ENCODE measurements at regions not wholly inside any gene's neighbourhood (a gene's known extent, or its start where the extent isn't known, plus 50 kb on each side); places are given as distances from the start of the nearest gene placed in this dataset.

GRCh38 chr9:75454043-75454442 lies 365.7 kb downstream of the OSTF1 start:
- Histone ChIP-seq H2AK5ac (ENCODE audit: low read depth, low read length) (no peak overlapping the region), H2BK5ac (ENCODE audit: low read depth, low read length, poor library complexity, severe bottlenecking) (no peak overlapping the region), H2AK9ac (replicated peaks; ENCODE audit: low read depth, low read length, poor library complexity) (no peak overlapping the region), H3K4ac (ENCODE audit: low read depth, low read length) (no peak overlapping the region), H4K20me1 (ENCODE audit: insufficient read depth, low read length) (no peaks in the 10 kb centered on the region), H3K4me3 (ENCODE audit: insufficient read depth, low read depth, low read length) (no peak overlapping the region), H3K9ac (ENCODE audit: low read depth, low read length) (no peak overlapping the region), H3K9me1 (ENCODE audit: insufficient read depth, low read length) (no peaks in the 10 kb centered on the region), H3K27me3 (ENCODE audit: control insufficient read depth, insufficient read depth, low read length) (no peaks in the 10 kb centered on the region), H4K91ac (ENCODE audit: insufficient read depth, low read depth, low read length) (no peak overlapping the region), H2BK15ac (ENCODE audit: low read depth, low read length) (no peak overlapping the region), H3K56ac (ENCODE audit: extremely low read depth, insufficient read depth, low read length) (no peak overlapping the region), H3K79me1 (ENCODE audit: low read depth in 1 of 2, low read length in 2 of 2) (no peaks in the 10 kb centered on the region), H4K8ac (ENCODE audit: low read depth in 2 of 2, low read length in 2 of 2) (no peak overlapping the region), H3K18ac (ENCODE audit: low read depth, low read length) (no peak overlapping the region), H3K23ac (ENCODE audit: low read depth, low read length) (no peak overlapping the region), H3K4me2 (ENCODE audit: low read depth, low read length) (no peak overlapping the region), H4K5ac (ENCODE audit: low read depth, low read length) (no peak overlapping the region), H3K9me3 (ENCODE audit: control insufficient read depth, insufficient read depth, low read length) (peaks cover 3% of the 10 kb centered on the region; the same call in 1 of the 2 replicates), H3K14ac (replicated peaks; ENCODE audit: low read depth, low read length) (no peak overlapping the region), H2AFZ (replicated peaks; ENCODE audit: low read length, poor library complexity) (no peak overlapping the region), H3K27ac (ENCODE audit: insufficient read depth, low read length) (no peak overlapping the region), H2BK20ac (ENCODE audit: low read depth, low read length) (no peak overlapping the region), H3K4me1 (ENCODE audit: control insufficient read depth, insufficient read depth, low read length) (no peaks in the 10 kb centered on the region), H2BK120ac (ENCODE audit: low read depth, low read length) (no peak overlapping the region), H3K36me3 (ENCODE audit: control insufficient read depth, insufficient read depth, low read length) (no peaks in the 10 kb centered on the region)
- in situ Hi-C loops (cut with MboI; ENCODE audit: low sequenced_read_pairs) (no loop called here), intact Hi-C loops (cut with micrococcal nuclease) (no loop called here), dilution Hi-C loops (cut with HindIII; ENCODE audit: low sequenced_read_pairs, unreplicated experiment) (no loop called here)
- TF ChIP-seq CTCF (conservative IDR thresholded peaks at IDR 0.05; ENCODE audit: low read depth, low read length) (no peak), MAZ (IDR thresholded peaks at IDR 0.05; ENCODE audit: borderline replicate concordance, low read depth, low read length) (no peak), POLR2A (IDR thresholded peaks at IDR 0.05; ENCODE audit: low read depth, low read length) (no peak), NFE2L2 (IDR thresholded peaks at IDR 0.05; ENCODE audit: low read depth, low read length) (no peak), MAFK (IDR thresholded peaks at IDR 0.05; ENCODE audit: low read depth, low read length) (no peak), CEBPB (IDR thresholded peaks at IDR 0.05; ENCODE audit: low read depth, low read length) (no peak), CHD1 (IDR thresholded peaks at IDR 0.05; ENCODE audit: low read depth, low read length) (no peak), USF2 (IDR thresholded peaks at IDR 0.05; ENCODE audit: low read depth, low read length) (no peak), RFX5 (IDR thresholded peaks at IDR 0.05; ENCODE audit: low read depth, low read length) (no peak), SMC3 (IDR thresholded peaks at IDR 0.05; ENCODE audit: low read depth, low read length) (no peak), MXI1 (IDR thresholded peaks at IDR 0.05; ENCODE audit: borderline replicate concordance, low read depth, low read length) (no peak), BHLHE40 (IDR thresholded peaks at IDR 0.05; ENCODE audit: low read depth, low read length) (no peak), ELK1 (IDR thresholded peaks at IDR 0.05; ENCODE audit: borderline replicate concordance, low read depth, low read length) (no peak)
- ChIA-PET CTCF (no interaction called here), POLR2A (ENCODE audit: unreplicated experiment) (no interaction called here)
- ATAC-seq (ENCODE audit: low read depth) (no peak), DNase-seq (no peak)
- no CpG with 5 or more reads among the region's 2 CpGs for WGBS, 2 experiments (ENCODE audit: extremely low coverage in 2 of 2, insufficient read length in 1 of 2)
- no TSS peak for BruUV-seq (replicated peaks)
